ENCODE measurements at regions not wholly inside any gene's neighbourhood (a gene's known extent, or its start where the extent isn't known, plus 50 kb on each side); places are given as distances from the start of the nearest gene placed in this dataset.

- no peak for TF ChIP-seq USF1 (IDR thresholded peaks at IDR 0.05; ENCODE audit: borderline replicate concordance, extremely low read length, insufficient read depth, low read depth, low read length)
Observed at GRCh38 chr1:219778793-219779369, 149.5 kb downstream of the SLC30A10 start (continued).

GRCh38 chr1:219778110-219778509, 150.2 kb downstream of the SLC30A10 start:
- CTCF ChIA-PET = no interaction called here
- Histone ChIP-seq H3K79me2 (ENCODE audit: control insufficient read depth, insufficient read depth, low read length) (no peaks in the 10 kb centered on the region), H4K20me1 (ENCODE audit: control insufficient read depth, insufficient read depth) (no peaks in the 10 kb centered on the region), H2AFZ (ENCODE audit: control insufficient read depth, low read depth, low read length) (no peak overlapping the region), H3K4me2 (ENCODE audit: control insufficient read depth, insufficient read depth) (no peak overlapping the region), H3K27me3 (replicated peaks in 1 of 2; ENCODE audit: control insufficient read depth in 2 of 2, insufficient read depth in 2 of 2, low read length in 1 of 2) (no peaks in the 10 kb centered on the region), H3K9ac (ENCODE audit: control insufficient read depth, insufficient read depth, low read length) (no peak overlapping the region), H3K4me1 (ENCODE audit: control insufficient read depth, insufficient read depth, low read length) (no peaks in the 10 kb centered on the region), H3K4me3 (no peak overlapping the region), H3K27ac (ENCODE audit: control insufficient read depth, insufficient read depth) (no peak overlapping the region), H3K9me3 (replicated peaks; ENCODE audit: control insufficient read depth, insufficient read depth, low read length) (no peaks in the 10 kb centered on the region; the same call in 2 of the 3 replicates), H3K36me3 (ENCODE audit: control insufficient read depth in 2 of 2, insufficient read depth in 2 of 2, low read length in 1 of 2) (no peaks in the 10 kb centered on the region)
- SMC1A ChIA-PET (ENCODE audit: uncharacterized antibody, unreplicated experiment) = no interaction called here
- BruUV-seq (replicated peaks) = no TSS peak
- FAIRE-seq = no peak
- ATAC-seq = no peak
- intact Hi-C loops (cut with micrococcal nuclease; ENCODE audit: unreplicated experiment) (no loop called here), in situ Hi-C loops (cut with MboI) (no loop called here)
- DNase-seq (ENCODE audit: low read depth, low spot score) = no peak
- POLR2A ChIA-PET = no interaction called here
- 38% methylated on average over 3 of the region's 3 CpGs for WGBS (ENCODE audit: insufficient coverage, insufficient replicate concordance, low lambda C conversion rate, missing lambda C conversion rate)
- RAD21 ChIA-PET (ENCODE audit: unreplicated experiment) = no interaction called here
- TF ChIP-seq ZNF207 (IDR thresholded peaks at IDR 0.05; ENCODE audit: borderline replicate concordance) (no peak), KAT2A (conservative IDR thresholded peaks at IDR 0.05; ENCODE audit: control insufficient read depth, low read depth, low read length) (no peak), BMI1 (IDR thresholded peaks at IDR 0.05; ENCODE audit: borderline replicate concordance) (no peak), ZBTB40 (IDR thresholded peaks at IDR 0.05; ENCODE audit: borderline replicate concordance) (no peak), IKZF1 (conservative IDR thresholded peaks at IDR 0.05) (no peak), ATF2 (IDR thresholded peaks at IDR 0.05; ENCODE audit: low read length) (no peak), IRF5 (IDR thresholded peaks at IDR 0.05; ENCODE audit: borderline replicate concordance) (no peak), CBFB (IDR thresholded peaks at IDR 0.05; ENCODE audit: low read depth) (no peak), FOXM1 (IDR thresholded peaks at IDR 0.05; ENCODE audit: low read depth, low read length) (no peak), ETV6 (conservative IDR thresholded peaks at IDR 0.05 in 1 of 2, IDR thresholded peaks at IDR 0.05 in 1 of 2; ENCODE audit: borderline replicate concordance in 1 of 2, low read depth in 1 of 2) (no peak), ZNF274 (IDR thresholded peaks at IDR 0.05; ENCODE audit: insufficient read depth, insufficient read length) (no peak), HDAC6 (IDR thresholded peaks at IDR 0.05; ENCODE audit: unreplicated experiment) (no peak), RAD21 (IDR thresholded peaks at IDR 0.05; ENCODE audit: insufficient read depth, low read depth, low read length) (no peak), TCF12 (IDR thresholded peaks at IDR 0.05; ENCODE audit: low read depth, low read length) (no peak), SREBF1 (IDR thresholded peaks at IDR 0.05; ENCODE audit: low read length) (no peak)

Measured in GM12878 (cell line).